BLaER1 treated with 17β-estradiol and CSF1 and Interleukin-3, amounts not matched to agents 10 nM and 100 nM (cell line): ENCODE measurements at regions not wholly inside any gene's neighbourhood (a gene's known extent, or its start where the extent isn't known, plus 50 kb on each side); places are given as distances from the start of the nearest gene placed in this dataset.

ENCODE experiments used
- H3K27ac ChIP-seq, 11 experiments: shearing (Covaris generic); formaldehyde crosslinking; 2 replicates each; pipeline ENCODE4 v1.8.1; 2022
- H3K27me3 ChIP-seq, 11 experiments: shearing (Covaris generic); formaldehyde crosslinking; 2 replicates each; pipeline ENCODE4 v1.8.1; 2022
- H3K36me3 ChIP-seq, 11 experiments: shearing (Covaris generic); formaldehyde crosslinking; 2 replicates each; pipeline ENCODE4 v1.8.1; 2022
- H3K4me1 ChIP-seq, 10 experiments: shearing (Covaris generic); formaldehyde crosslinking; 2 replicates each; pipeline ENCODE4 v1.8.1; 2022
- H3K4me2 ChIP-seq, 11 experiments: shearing (Covaris generic); formaldehyde crosslinking; 2 replicates each; pipeline ENCODE4 v1.8.1; 2022
- H3K4me3 ChIP-seq, 10 experiments: shearing (Covaris generic); formaldehyde crosslinking; 2 replicates each; pipeline ENCODE4 v1.8.1; 2022
- H3K9ac ChIP-seq, 11 experiments: shearing (Covaris generic); formaldehyde crosslinking; 2 replicates each; pipeline ENCODE4 v1.8.1; 2022
- H3K9me3 ChIP-seq, 11 experiments: shearing (Covaris generic); formaldehyde crosslinking; replicated peaks in 1 of 11; 2 replicates each; pipeline ENCODE4 v1.8.1; 2022
- H4K20me1 ChIP-seq, 11 experiments: shearing (Covaris generic); formaldehyde crosslinking; 2 replicates each; pipeline ENCODE4 v1.8.1; 2022
- Cebpa-rat ChIP-seq, 11 experiments: shearing (Covaris generic); IDR thresholded peaks; 2 replicates each; pipeline ENCODE4 v1.8.1; 2022

- Histone ChIP-seq H3K9ac (no peak overlapping the region), H3K36me3 (no peaks in the 10 kb centered on the region), H3K9me3 (no peaks in the 10 kb centered on the region), H4K20me1 (no peaks in the 10 kb centered on the region; a peak in 1 of 22 replicates), H3K4me3 (no peak overlapping the region), H3K27ac (no peak overlapping the region), H3K4me1 (no peaks in the 10 kb centered on the region), H3K4me2 (no peak overlapping the region), H3K27me3 (peaks cover 90 to 100% (median 100%) of the 10 kb centered on the region in 11 experiments)
- no peak for TF ChIP-seq Cebpa-rat (IDR thresholded peaks at IDR 0.05)
Observed at GRCh38 chrX:110951472-110952269, 144.3 kb upstream of the PAK3 start.

GRCh38 chrX:110944751-110945675 is 149.4 kb upstream of the CHRDL1 start:
- no peak for TF ChIP-seq Cebpa-rat (IDR thresholded peaks at IDR 0.05)
- H3K36me3 ChIP-seq: no peaks in the 10 kb centered on the region
- peaks cover 70 to 98% (median 96%) of the 10 kb centered on the region in 11 experiments for H3K27me3 ChIP-seq
- H4K20me1 ChIP-seq: no peaks in the 10 kb centered on the region; a peak in 1 of 22 replicates
- no peak overlapping the region for H3K4me3 ChIP-seq
- peaks cover 0 to 3% (median 0%) of the 10 kb centered on the region in 11 experiments; a peak in 3 of 22 replicates for H3K9me3 ChIP-seq
- no peak overlapping the region for H3K27ac ChIP-seq
- H3K4me2 ChIP-seq: no peak overlapping the region
- H3K9ac ChIP-seq: no peak overlapping the region
- no peaks in the 10 kb centered on the region for H3K4me1 ChIP-seq

- Histone ChIP-seq H3K27ac (no peak overlapping the region), H3K4me1 (no peaks in the 10 kb centered on the region), H3K9me3 (peaks cover 0 to 3% (median 0%) of the 10 kb centered on the region in 11 experiments; a peak in 3 of 22 replicates), H3K9ac (no peak overlapping the region), H3K4me2 (no peak overlapping the region), H3K4me3 (no peak overlapping the region), H3K36me3 (no peaks in the 10 kb centered on the region), H3K27me3 (peaks cover 69 to 98% (median 95%) of the 10 kb centered on the region in 11 experiments), H4K20me1 (no peaks in the 10 kb centered on the region; a peak in 1 of 22 replicates)
- TF ChIP-seq Cebpa-rat (IDR thresholded peaks at IDR 0.05): no peak
Observed at GRCh38 chrX:110944311-110944750, 148.7 kb upstream of the CHRDL1 start.

GRCh38 chrX:110941906-110942305 is 146.3 kb upstream of the CHRDL1 start:
- Histone ChIP-seq H3K9me3 (peaks cover 0 to 6% (median 0%) of the 10 kb centered on the region in 11 experiments; a peak in 4 of 22 replicates), H3K27ac (no peak overlapping the region), H3K4me2 (no peak overlapping the region), H3K4me1 (no peaks in the 10 kb centered on the region), H3K36me3 (no peaks in the 10 kb centered on the region), H3K27me3 (peaks cover 69 to 97% (median 95%) of the 10 kb centered on the region in 11 experiments), H3K4me3 (no peak overlapping the region), H3K9ac (no peak overlapping the region), H4K20me1 (no peaks in the 10 kb centered on the region; a peak in 1 of 22 replicates)
- TF ChIP-seq Cebpa-rat (IDR thresholded peaks at IDR 0.05): no peak

DNA sequence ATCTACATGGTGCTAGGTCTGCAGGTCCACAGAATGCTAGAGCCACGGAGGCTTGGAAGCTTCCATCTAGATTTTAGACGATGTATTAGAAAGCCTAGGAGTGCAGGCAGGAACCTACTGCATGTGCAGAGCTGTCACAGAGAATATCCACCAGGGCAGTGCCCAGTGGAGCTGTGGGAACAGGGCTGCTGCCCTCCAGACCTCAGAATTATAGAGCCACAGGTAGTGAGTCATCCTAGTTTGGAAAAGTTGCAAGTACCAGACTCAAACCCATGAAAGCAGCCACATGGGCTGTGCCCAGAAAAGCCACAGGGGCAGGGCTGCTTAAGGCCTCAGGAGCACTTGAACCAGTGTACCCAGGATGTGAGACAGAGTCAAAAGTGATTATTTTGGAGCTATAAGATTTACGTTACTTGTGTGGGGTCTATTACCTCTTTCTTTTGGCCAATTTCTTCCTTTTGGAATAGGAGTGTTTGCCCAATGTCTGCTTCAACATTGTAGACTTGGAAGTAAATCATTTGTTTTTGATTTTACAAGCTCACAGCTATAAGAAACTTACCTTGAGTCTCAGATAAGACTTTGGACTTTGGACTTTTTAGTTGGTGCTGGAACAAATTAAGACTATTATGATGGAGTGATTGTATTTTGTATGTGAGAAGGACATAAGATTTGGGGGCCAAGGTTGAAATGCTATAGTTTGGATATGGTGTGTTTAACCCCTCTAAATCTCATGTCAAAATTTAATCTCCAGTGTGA is 143.5 kb upstream of the CHRDL1 start:
- no peak overlapping the region for H3K27ac ChIP-seq

DNA sequence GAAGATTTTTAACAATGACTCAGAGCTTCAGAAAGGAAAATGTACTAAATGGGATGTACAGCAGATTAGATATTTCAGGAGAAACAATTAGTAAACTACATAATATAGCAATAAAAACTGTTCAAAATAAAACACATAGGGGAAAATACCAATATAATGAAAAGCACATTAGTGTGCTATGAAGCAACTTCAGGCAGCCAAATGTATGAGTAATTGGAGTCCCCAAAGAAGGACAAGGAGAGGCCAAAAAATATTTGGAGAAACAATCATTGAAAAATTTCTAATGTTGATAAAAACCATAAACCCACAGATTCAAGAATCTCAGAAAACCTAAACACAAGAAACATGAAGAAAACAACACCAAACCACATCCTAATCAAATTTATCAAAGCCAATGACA is 129.3 kb upstream of the CHRDL1 start:
- Histone ChIP-seq H3K36me3 (no peaks in the 10 kb centered on the region), H3K9me3 (peaks cover 0 to 12% (median 4%) of the 10 kb centered on the region in 11 experiments; a peak in 7 of 22 replicates), H3K4me1 (no peaks in the 10 kb centered on the region), H3K4me3 (no peak overlapping the region), H3K4me2 (no peak overlapping the region), H3K27ac (no peak overlapping the region), H3K27me3 (peaks cover 72 to 100% (median 98%) of the 10 kb centered on the region in 11 experiments), H3K9ac (no peak overlapping the region), H4K20me1 (peaks cover 0 to 4% (median 0%) of the 10 kb centered on the region in 11 experiments; a peak in 1 of 22 replicates)
- TF ChIP-seq Cebpa-rat (IDR thresholded peaks at IDR 0.05): no peak

More for the DNA sequence above, 143.5 kb upstream of the CHRDL1 start:
- H3K9me3 ChIP-seq: peaks cover 0 to 6% (median 0%) of the 10 kb centered on the region in 11 experiments; a peak in 4 of 22 replicates
- H4K20me1 ChIP-seq: no peaks in the 10 kb centered on the region; a peak in 1 of 22 replicates
- H3K4me3 ChIP-seq: no peak overlapping the region
- TF ChIP-seq Cebpa-rat (IDR thresholded peaks at IDR 0.05): no peak
- H3K27me3 ChIP-seq: peaks cover 68 to 97% (median 92%) of the 10 kb centered on the region in 11 experiments
- H3K4me1 ChIP-seq: no peaks in the 10 kb centered on the region
- H3K4me2 ChIP-seq: no peak overlapping the region
- H3K36me3 ChIP-seq: no peaks in the 10 kb centered on the region
- H3K9ac ChIP-seq: no peak overlapping the region

DNA sequence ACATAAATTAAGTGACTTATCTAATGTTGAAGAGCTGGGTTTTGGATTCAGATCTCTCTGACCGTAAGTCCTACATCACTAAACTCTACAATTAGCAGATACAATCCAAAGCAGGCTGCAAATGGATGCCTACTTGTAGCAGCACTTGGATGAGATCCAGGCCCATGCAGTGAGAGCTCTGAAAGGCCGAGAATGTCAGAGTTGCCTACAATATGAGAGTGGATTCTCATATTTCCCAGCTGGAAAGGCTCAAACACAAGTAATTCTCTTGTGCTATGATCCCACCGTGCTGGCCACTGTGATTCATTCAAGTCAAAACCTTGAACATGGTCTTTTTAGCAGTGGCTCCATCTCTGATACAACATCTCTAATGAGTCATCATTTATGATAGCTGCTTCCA is 125.4 kb upstream of the CHRDL1 start:
- no peak overlapping the region for H3K4me2 ChIP-seq
- no peak overlapping the region for H3K4me3 ChIP-seq
- no peak for TF ChIP-seq Cebpa-rat (IDR thresholded peaks at IDR 0.05)
- H3K36me3 ChIP-seq: no peaks in the 10 kb centered on the region
- no peak overlapping the region for H3K27ac ChIP-seq
- peaks cover 60 to 99% (median 89%) of the 10 kb centered on the region in 11 experiments for H3K27me3 ChIP-seq
- H4K20me1 ChIP-seq: peaks cover 0 to 4% (median 0%) of the 10 kb centered on the region in 11 experiments; a peak in 2 of 22 replicates
- H3K4me1 ChIP-seq: no peaks in the 10 kb centered on the region
- no peaks in the 10 kb centered on the region for H3K9me3 ChIP-seq
- H3K9ac ChIP-seq: no peak overlapping the region

DNA sequence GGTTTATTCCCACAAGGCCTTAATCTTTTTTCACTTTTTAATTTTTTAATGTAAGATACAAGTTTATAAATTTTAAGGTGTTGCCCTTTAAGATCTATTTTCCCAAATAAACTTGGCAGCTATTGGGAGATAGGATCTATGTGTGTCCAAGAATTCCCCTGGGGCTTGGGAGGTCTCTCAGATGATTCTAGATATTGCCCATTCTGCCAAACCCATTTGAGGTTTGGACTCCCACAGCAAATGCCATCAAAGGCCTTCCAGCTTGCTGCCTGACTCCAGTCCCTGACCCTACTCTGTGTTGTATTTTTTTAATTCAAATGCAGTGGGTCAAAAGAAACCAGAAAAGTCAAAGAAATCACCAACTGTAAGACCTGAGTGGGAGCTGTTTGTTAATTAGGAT is 120.0 kb upstream of the CHRDL1 start:
- H3K27me3 ChIP-seq: peaks cover 47 to 100% (median 89%) of the 10 kb centered on the region in 11 experiments
- no peaks in the 10 kb centered on the region for H3K4me1 ChIP-seq
- no peaks in the 10 kb centered on the region for H3K9me3 ChIP-seq
- no peak overlapping the region for H3K9ac ChIP-seq
- peaks cover 0 to 6% (median 0%) of the 10 kb centered on the region in 11 experiments; a peak in 2 of 22 replicates for H4K20me1 ChIP-seq
- no peak overlapping the region for H3K4me3 ChIP-seq
- H3K27ac ChIP-seq: no peak overlapping the region
- H3K4me2 ChIP-seq: no peak overlapping the region
- no peak for TF ChIP-seq Cebpa-rat (IDR thresholded peaks at IDR 0.05)
- no peaks in the 10 kb centered on the region for H3K36me3 ChIP-seq
